GM12878 (cell line): ENCODE measurements at regions not wholly inside any gene's neighbourhood (a gene's known extent, or its start where the extent isn't known, plus 50 kb on each side); places are given as distances from the start of the nearest gene placed in this dataset.

ENCODE experiments used
- ATAC-seq: fragments of 200-7000 bp; cut with Tn5 transposase; 3 replicates; pipeline ENCODE4 v1.9.1; 2020; ENCODE audit warnings: mild to moderate bottlenecking, moderate library complexity
- BruUV-seq: library from RNA; stranded (reverse); fragments of 400-500 nt; replicated peaks from 2 replicates; lab custom pipeline; 2021; lab: Mats Ljungman, UMichigan
- CTCF ChIA-PET: fragments of 300-600 bp; sonication (Branson Sonifier 250); formaldehyde crosslinking; extraction: SDS; loops from one replicate; lab custom pipeline; 2021; ENCODE audit warnings: inconsistent platforms; lab: Yijun Ruan, JAX
- POLR2A ChIA-PET: fragments of 350-600 bp; formaldehyde crosslinking; extraction: SDS; loops from one replicate; lab custom pipeline; 2021; ENCODE audit warnings: inconsistent platforms; lab: Charles Lee
- RAD21 ChIA-PET: fragments of 300-600 bp; sonication (Branson Sonifier 250); formaldehyde crosslinking; loops from one replicate; lab custom pipeline; 2023; ENCODE audit warnings: antibody characterized with exemption; ENCODE audit not compliant: unreplicated experiment; lab: Charles Lee
- SMC1A ChIA-PET: fragments of 300-600 bp; sonication (Branson Sonifier 250); formaldehyde crosslinking; loops from one replicate; lab custom pipeline; 2023; ENCODE audit not compliant: unreplicated experiment, uncharacterized antibody; lab: Charles Lee
- DNase-seq: peaks from one replicate; pipeline ENCODE4 v3.0.0-alpha.2; 2011; ENCODE audit warnings: low read depth, low spot score
- FAIRE-seq: peaks from 3 replicates; lab custom pipeline; 2011; peaks lifted over from hg19 to GRCh38; lab: Jason Lieb, UNC
- H2AFZ ChIP-seq: 2 replicates; pipeline ENCODE4 v1.6.0; 2011; ENCODE audit warnings: low read depth, low read length, control low read depth; ENCODE audit not compliant: control insufficient read depth
- H3K27ac ChIP-seq: 2 replicates; pipeline ENCODE4 v1.5.1; 2011; ENCODE audit warnings: control low read depth; ENCODE audit not compliant: control insufficient read depth, insufficient read depth
- H3K27me3 ChIP-seq, 2 experiments: replicated peaks in 1 of 2; 2 replicates each; pipeline versions ENCODE4 v1.6.0 to v1.6.1; 2011; ENCODE audit warnings: low read length in 1 of 2; ENCODE audit not compliant: control insufficient read depth in 2 of 2, insufficient read depth in 2 of 2
- H3K36me3 ChIP-seq, 2 experiments: 2 replicates each; pipeline ENCODE4 v1.5.1; 2011; ENCODE audit warnings: low read length in 1 of 2; ENCODE audit not compliant: control insufficient read depth in 2 of 2, insufficient read depth in 2 of 2
- H3K4me1 ChIP-seq: 2 replicates; pipeline ENCODE4 v1.6.1; 2011; ENCODE audit warnings: mild to moderate bottlenecking, low read length, moderate library complexity, mixed read lengths; ENCODE audit not compliant: control insufficient read depth, insufficient read depth
- H3K4me2 ChIP-seq: 2 replicates; pipeline ENCODE4 v1.6.0; 2011; ENCODE audit warnings: control low read depth; ENCODE audit not compliant: control insufficient read depth, insufficient read depth
- H3K4me3 ChIP-seq: fragments of 200-600 bp; sonication (generic); 2 replicates; pipeline ENCODE4 v1.5.1; 2016
- H3K79me2 ChIP-seq: 2 replicates; pipeline ENCODE4 v1.6.0; 2011; ENCODE audit warnings: low read length; ENCODE audit not compliant: control insufficient read depth, insufficient read depth
- H3K9ac ChIP-seq: 2 replicates; pipeline ENCODE4 v1.8.0; 2011; ENCODE audit warnings: low read length, control low read depth, mixed read lengths; ENCODE audit not compliant: control insufficient read depth, insufficient read depth
- H3K9me3 ChIP-seq: replicated peaks from 3 replicates; pipeline ENCODE4 v1.5.1; 2011; ENCODE audit warnings: mild to moderate bottlenecking, low read length; ENCODE audit not compliant: control insufficient read depth, insufficient read depth
- H4K20me1 ChIP-seq: 2 replicates; pipeline ENCODE4 v1.6.0; 2011; ENCODE audit not compliant: control insufficient read depth, insufficient read depth
- ASH2L ChIP-seq: fragments of 300-600, 200-600 bp; sonication (generic); IDR thresholded peaks from 2 replicates; pipeline ENCODE4 v1.6.1; 2017; ENCODE audit warnings: low read depth, mild to moderate bottlenecking, borderline replicate concordance
- ATF7 ChIP-seq: fragments of 450-650 bp; IDR thresholded peaks from 2 replicates; pipeline ENCODE4 v1.6.1; 2016; ENCODE audit warnings: low read depth, mild to moderate bottlenecking
- CBFB ChIP-seq: IDR thresholded peaks from 2 replicates; pipeline ENCODE4 v1.6.1; 2016; ENCODE audit warnings: antibody characterized with exemption, low read depth
- ETV6 ChIP-seq, 2 experiments: fragments of 450-650 bp in 1 of 2; IDR thresholded peaks in 1 of 2; conservative IDR thresholded peaks in 1 of 2; 2 replicates each; pipeline ENCODE4 v1.6.1; 2014; ENCODE audit warnings: antibody characterized with exemption in 1 of 2, borderline replicate concordance in 1 of 2, low read depth in 1 of 2, mild to moderate bottlenecking in 1 of 2, moderate library complexity in 1 of 2
- GATAD2B ChIP-seq: fragments of 450-650 bp; conservative IDR thresholded peaks from 2 replicates; pipeline ENCODE4 v1.6.1; 2017; ENCODE audit warnings: low read depth, mild to moderate bottlenecking, moderate library complexity
- NFYA ChIP-seq: IDR thresholded peaks from 2 replicates; pipeline ENCODE4 v1.6.1; 2011; ENCODE audit warnings: low read depth, mild to moderate bottlenecking, low read length, improper control_type of control experiment, borderline replicate concordance
- PAX8 ChIP-seq: fragments of 450-650 bp; IDR thresholded peaks from 2 replicates; pipeline ENCODE4 v1.6.1; 2017; ENCODE audit warnings: mild to moderate bottlenecking, moderate library complexity
- RAD51 ChIP-seq: fragments of 450-650 bp; IDR thresholded peaks from 2 replicates; pipeline ENCODE4 v1.6.1; 2016; ENCODE audit warnings: moderate library complexity, mild to moderate bottlenecking, inconsistent platforms
- REST ChIP-seq: IDR thresholded peaks from 2 replicates; pipeline ENCODE4 v1.6.1; 2012; ENCODE audit warnings: mild to moderate bottlenecking, low read depth, low read length
- SPI1 ChIP-seq: IDR thresholded peaks from 2 replicates; pipeline ENCODE4 v1.6.1; 2011; ENCODE audit warnings: low read depth, mild to moderate bottlenecking, low read length, moderate library complexity, borderline replicate concordance; ENCODE audit not compliant: insufficient read depth
- ZNF622 ChIP-seq: fragments of 450-650 bp; IDR thresholded peaks from 2 replicates; pipeline ENCODE4 v1.6.1; 2017; ENCODE audit warnings: mild to moderate bottlenecking, inconsistent platforms
- WGBS: methylation state at CpG from one replicate; pipeline ENCODE4 v1.1.6; 2016; ENCODE audit warnings: low lambda C conversion rate; ENCODE audit not compliant: insufficient replicate concordance, insufficient coverage; ENCODE audit errors: missing lambda C conversion rate; 5-methylcytosine and 5-hydroxymethylcytosine counted together
- in situ Hi-C: fragments of 300-500 bp; cut with MboI; formaldehyde crosslinking; loops from 9 replicates; pipeline ENCODE4 v1.14.3; 2018; ENCODE audit warnings: mixed read lengths
- intact Hi-C: fragments of 100-400 bp; cut with micrococcal nuclease; formaldehyde crosslinking; loops from one replicate; pipeline ENCODE4 v1.14.2; 2022; ENCODE audit not compliant: unreplicated experiment
- TF ChIP-seq, protein P1 (sequence below): IDR thresholded peaks from 2 replicates; pipeline ENCODE4 v1.6.1; 2012; ENCODE audit warnings: low read depth, low read length, improper control_type of control experiment
- TF ChIP-seq, protein P2 (sequence below): fragments of 450-650 bp; IDR thresholded peaks from 2 replicates; pipeline ENCODE4 v1.6.1; 2017; ENCODE audit warnings: mild to moderate bottlenecking, low read depth, inconsistent platforms; ENCODE audit not compliant: poor library complexity, severe bottlenecking

- Histone ChIP-seq H3K36me3 (no peaks in the 10 kb centered on the region), H4K20me1 (no peaks in the 10 kb centered on the region), H3K27me3 (no peaks in the 10 kb centered on the region), H3K27ac (no peak overlapping the region), H2AFZ (no peak overlapping the region), H3K79me2 (no peaks in the 10 kb centered on the region), H3K9me3 (no peaks in the 10 kb centered on the region), H3K9ac (no peak overlapping the region), H3K4me1 (no peaks in the 10 kb centered on the region), H3K4me3 (no peak overlapping the region), H3K4me2 (no peak overlapping the region)
- no TSS peak for BruUV-seq
- intact Hi-C loops = no loop called here
- in situ Hi-C loops = no loop called here
- DNase-seq (no peak), FAIRE-seq (no peak), ATAC-seq (no peak)
- ChIA-PET SMC1A (no interaction called here), RAD21 (no interaction called here), CTCF (interaction anchor here (0.6 kb wide), 1 partner anchor 98 kb away, joined by 4 read pairs; no protein-coding TSS in a partner anchor), POLR2A (no interaction called here)
- TF ChIP-seq CBFB (no peak), GATAD2B (no peak), RAD51 (no peak), ATF7 (no peak), NFYA (no peak), REST (no peak), ETV6 (conservative IDR thresholded peaks at IDR 0.05 in 1 of 2, IDR thresholded peaks at IDR 0.05 in 1 of 2; ENCODE audit: borderline replicate concordance in 1 of 2, low read depth in 1 of 2) (no peak), PAX8 (no peak), ASH2L (no peak), ZNF622 (no peak), SPI1 (no peak)
- TF ChIP-seq, protein P1, sequence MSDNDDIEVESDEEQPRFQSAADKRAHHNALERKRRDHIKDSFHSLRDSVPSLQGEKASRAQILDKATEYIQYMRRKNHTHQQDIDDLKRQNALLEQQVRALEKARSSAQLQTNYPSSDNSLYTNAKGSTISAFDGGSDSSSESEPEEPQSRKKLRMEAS = no peak
- TF ChIP-seq, protein P2, sequence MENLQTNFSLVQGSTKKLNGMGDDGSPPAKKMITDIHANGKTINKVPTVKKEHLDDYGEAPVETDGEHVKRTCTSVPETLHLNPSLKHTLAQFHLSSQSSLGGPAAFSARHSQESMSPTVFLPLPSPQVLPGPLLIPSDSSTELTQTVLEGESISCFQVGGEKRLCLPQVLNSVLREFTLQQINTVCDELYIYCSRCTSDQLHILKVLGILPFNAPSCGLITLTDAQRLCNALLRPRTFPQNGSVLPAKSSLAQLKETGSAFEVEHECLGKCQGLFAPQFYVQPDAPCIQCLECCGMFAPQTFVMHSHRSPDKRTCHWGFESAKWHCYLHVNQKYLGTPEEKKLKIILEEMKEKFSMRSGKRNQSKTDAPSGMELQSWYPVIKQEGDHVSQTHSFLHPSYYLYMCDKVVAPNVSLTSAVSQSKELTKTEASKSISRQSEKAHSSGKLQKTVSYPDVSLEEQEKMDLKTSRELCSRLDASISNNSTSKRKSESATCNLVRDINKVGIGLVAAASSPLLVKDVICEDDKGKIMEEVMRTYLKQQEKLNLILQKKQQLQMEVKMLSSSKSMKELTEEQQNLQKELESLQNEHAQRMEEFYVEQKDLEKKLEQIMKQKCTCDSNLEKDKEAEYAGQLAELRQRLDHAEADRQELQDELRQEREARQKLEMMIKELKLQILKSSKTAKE = no peak
- 4% methylated on average over 2 of the region's 2 CpGs for WGBS
Measured at GRCh38 chr14:90472632-90473031, 75.8 kb downstream of the CALM1 start.
